HepG2 (cell line): ENCODE measurements at regions not wholly inside any gene's neighbourhood (a gene's known extent, or its start where the extent isn't known, plus 50 kb on each side); places are given as distances from the start of the nearest gene placed in this dataset.

ENCODE experiments used
- BRCA1 ChIP-seq: sonication (generic); formaldehyde crosslinking; IDR thresholded peaks from 2 replicates; pipeline ENCODE4 v1.4.0; 2020; ENCODE audit warnings: missing genetic modification reagents
- CHD2 ChIP-seq: IDR thresholded peaks from 2 replicates; pipeline ENCODE4 v1.6.1; 2011; ENCODE audit warnings: low read depth, low read length, improper control_type of control experiment
- CTCF ChIP-seq: sonication (generic); formaldehyde crosslinking; IDR thresholded peaks from 2 replicates; pipeline ENCODE4 v1.5.0; 2020; ENCODE audit warnings: mild to moderate bottlenecking, missing genetic modification reagents, moderate library complexity
- GTF3A ChIP-seq: sonication (generic); formaldehyde crosslinking; conservative IDR thresholded peaks from 2 replicates; pipeline ENCODE4 v1.4.0; 2020; ENCODE audit warnings: mild to moderate bottlenecking, missing genetic modification reagents
- KDM6A ChIP-seq: IDR thresholded peaks from 2 replicates; pipeline ENCODE4 v1.6.1; 2016; ENCODE audit warnings: low read depth
- MEIS1 ChIP-seq: sonication (generic); formaldehyde crosslinking; IDR thresholded peaks from 2 replicates; pipeline ENCODE4 v1.9.0; 2021; ENCODE audit warnings: mild to moderate bottlenecking, missing genetic modification reagents, moderate library complexity, borderline replicate concordance
- NFE2L2 ChIP-seq: fragments of 150-350 bp; IDR thresholded peaks from 2 replicates; pipeline ENCODE4 v1.6.1; 2014; ENCODE audit warnings: low read length
- NFYB ChIP-seq: sonication (generic); formaldehyde crosslinking; IDR thresholded peaks from 2 replicates; pipeline ENCODE4 v1.4.0; 2020; ENCODE audit warnings: missing genetic modification reagents
- RORA ChIP-seq: sonication (generic); formaldehyde crosslinking; IDR thresholded peaks from 2 replicates; pipeline ENCODE4 v1.5.0; 2020; ENCODE audit warnings: mild to moderate bottlenecking, missing genetic modification reagents, moderate library complexity
- SETDB1 ChIP-seq: sonication (generic); formaldehyde crosslinking; IDR thresholded peaks from 2 replicates; pipeline ENCODE4 v1.5.1; 2020; ENCODE audit warnings: missing genetic modification reagents, mild to moderate bottlenecking, borderline replicate concordance
- SMARCC2 ChIP-seq: fragments of 450-650 bp; IDR thresholded peaks from 2 replicates; pipeline ENCODE4 v1.6.1; 2017; ENCODE audit warnings: antibody characterized with exemption, mild to moderate bottlenecking
- TARDBP ChIP-seq: sonication (generic); formaldehyde crosslinking; IDR thresholded peaks from 2 replicates; pipeline ENCODE4 v1.8.0; 2022; ENCODE audit warnings: mild to moderate bottlenecking, missing genetic modification reagents
- TFAP4 ChIP-seq: sonication (generic); IDR thresholded peaks from 2 replicates; pipeline ENCODE4 v1.6.1; 2016; ENCODE audit warnings: low read depth, borderline replicate concordance
- ZNF704 ChIP-seq: sonication (generic); formaldehyde crosslinking; IDR thresholded peaks from 2 replicates; pipeline ENCODE4 v1.8.1; 2023; ENCODE audit warnings: mild to moderate bottlenecking, inconsistent platforms, moderate library complexity, missing genetic modification reagents, borderline replicate concordance

GRCh38 chr12:69070319-69071090 is 137.5 kb upstream of the CPM start:
- TF ChIP-seq CTCF (peak; percentile 90), TFAP4 (no peak), TARDBP (no peak), MEIS1 (CRISPR knock-in tag) (no peak), SMARCC2 (no peak), KDM6A (CRISPR knock-in tag) (no peak), ZNF704 (CRISPR knock-in tag) (no peak), BRCA1 (no peak), NFE2L2 (no peak), RORA (no peak), NFYB (no peak), CHD2 (no peak), SETDB1 (CRISPR knock-in tag) (no peak), GTF3A (no peak)
